Stimulated activated CD8-positive, alpha-beta memory T cell treated with anti-CD3 and anti-CD28 coated beads, Interleukin-4, amount 100 ng/mL, for 4 hours (primary cell): ENCODE measurements at regions not wholly inside any gene's neighbourhood (a gene's known extent, or its start where the extent isn't known, plus 50 kb on each side); places are given as distances from the start of the nearest gene placed in this dataset.

ENCODE experiments used
- DNase-seq, 2 donors: peaks; one replicate each; pipeline ENCODE4 v3.0.0-alpha.2; 2020; ENCODE audit warnings: low read depth in 2 of 2, low spot score in 1 of 2

DNA sequence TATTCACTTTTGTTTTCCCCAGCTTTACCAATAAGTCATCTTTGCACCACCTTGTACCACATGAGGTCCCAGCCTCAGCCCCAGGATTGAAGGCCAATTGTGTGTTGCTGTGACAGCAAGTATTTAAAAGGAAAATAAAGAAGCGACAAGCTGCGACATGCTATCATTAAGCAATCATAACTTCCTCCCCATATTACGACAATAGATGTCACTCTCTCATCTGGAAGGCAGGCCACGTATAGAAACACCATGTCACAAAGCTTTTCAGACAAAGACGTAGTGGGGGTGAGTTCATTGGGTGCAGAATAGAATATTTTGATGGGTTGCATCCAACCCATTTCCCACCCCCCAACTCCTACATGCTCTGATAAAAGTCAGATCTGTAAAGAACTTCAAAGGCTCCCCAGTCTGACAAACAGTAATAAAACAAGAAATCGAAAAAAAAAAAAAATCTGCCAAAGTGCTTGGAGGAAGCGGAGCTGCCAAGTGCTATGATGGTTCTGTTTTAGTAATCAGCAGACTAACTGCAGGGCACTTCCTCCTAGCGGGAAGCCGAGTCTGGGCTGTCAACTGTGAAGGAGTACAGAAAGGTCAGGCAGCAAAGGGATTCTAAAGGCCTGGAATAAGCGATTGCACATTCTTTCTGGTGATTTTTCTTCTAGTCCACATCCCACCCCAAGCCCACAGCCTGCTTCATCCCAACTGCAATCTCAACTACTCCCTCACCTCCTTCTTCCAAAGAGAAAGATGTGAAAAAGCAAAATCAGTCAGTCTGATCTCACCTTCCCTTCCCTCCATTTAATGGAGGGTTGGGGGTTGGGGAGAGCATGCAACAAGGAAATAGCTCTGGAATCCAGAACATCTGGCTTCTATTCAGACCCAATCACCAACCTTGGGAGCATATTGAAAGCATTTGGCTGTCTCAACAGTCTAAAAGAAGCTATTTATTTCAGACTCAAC, 131.4 kb upstream of the UBASH3B start:
- no peak for DNase-seq

DNA sequence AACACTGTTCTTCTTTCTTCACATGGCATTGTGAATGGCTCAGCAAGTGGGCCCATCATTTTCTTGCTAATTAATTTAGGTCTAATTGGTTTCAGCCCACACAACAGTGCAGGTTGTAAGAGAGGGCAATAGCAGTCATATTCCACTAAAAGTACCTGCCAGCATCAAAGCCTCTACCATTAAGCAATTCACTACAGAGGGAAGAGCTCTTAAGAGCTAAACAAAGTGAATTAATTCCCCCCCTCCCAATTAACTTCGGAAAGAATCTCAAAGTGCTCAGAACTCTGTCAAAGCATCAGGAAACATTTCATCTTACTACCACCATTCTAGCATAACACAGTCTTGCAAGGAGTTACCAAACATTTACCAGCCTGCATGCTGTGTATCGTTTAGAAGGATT, 133.9 kb upstream of the UBASH3B start:
- no peak for DNase-seq

DNA sequence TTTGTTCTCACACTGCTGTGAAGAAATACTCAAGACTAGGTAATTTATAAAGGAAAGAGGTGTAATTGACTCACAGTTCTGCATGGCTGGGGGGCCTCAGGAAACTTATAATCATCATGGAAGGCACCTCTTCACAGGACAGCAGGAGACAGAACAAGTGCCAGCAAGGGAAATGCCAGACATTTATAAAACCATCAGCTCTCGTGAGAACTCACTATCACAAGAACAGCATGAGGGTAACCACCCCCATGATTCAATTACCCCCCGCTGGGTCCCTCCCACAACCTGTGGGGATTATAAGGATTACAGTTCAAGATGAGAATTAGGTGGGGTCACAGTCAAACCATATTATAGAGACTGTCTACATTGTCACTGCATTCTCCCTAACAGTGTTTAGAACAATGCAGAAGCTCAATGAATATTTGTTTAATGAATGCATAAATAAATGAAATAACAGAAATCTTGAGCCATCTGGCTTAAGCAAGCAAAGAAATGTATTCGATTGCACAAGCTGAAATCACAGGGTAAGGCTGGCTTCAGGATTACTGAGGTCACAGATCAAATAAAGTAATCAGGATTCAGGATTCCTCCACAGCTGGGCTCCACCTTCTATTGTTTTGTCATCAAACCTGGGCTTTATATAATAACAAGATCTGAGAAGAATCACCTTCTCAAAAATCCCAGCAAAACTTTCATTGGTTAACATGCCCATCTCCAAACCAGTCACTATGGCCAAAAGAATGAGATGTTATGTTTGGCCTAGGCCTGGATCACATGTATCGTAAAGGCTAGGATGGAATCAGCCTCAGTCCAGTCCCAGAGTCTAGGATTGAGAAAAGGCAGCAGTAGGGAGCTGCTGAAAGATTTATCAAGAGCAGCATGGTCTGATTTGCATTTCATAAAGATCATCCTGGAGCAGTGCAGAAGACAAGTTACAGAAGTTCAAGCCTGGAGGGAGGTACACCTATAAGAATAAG, 137.8 kb upstream of the UBASH3B start:
- DNase-seq, result no peak

DNA sequence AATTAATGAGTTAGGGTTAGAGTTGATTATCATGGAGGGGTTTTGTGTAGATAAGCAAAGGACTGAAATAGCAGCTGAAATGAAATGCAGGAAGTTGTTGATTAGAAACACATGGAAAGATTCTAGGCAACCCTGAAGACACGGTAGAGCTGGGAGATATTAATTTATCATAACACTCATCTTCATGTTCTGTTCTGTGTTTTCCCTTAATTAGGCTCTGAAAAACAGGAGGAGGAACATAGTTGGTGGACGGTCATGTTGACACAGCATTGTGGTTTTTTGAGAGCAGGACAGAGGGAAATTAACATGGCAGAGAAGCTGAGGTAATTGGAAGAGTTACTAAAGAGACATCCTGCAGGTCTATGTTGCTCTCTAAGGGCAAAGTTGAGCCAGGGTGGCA, 138.8 kb upstream of the UBASH3B start:
- no peak for DNase-seq

DNA sequence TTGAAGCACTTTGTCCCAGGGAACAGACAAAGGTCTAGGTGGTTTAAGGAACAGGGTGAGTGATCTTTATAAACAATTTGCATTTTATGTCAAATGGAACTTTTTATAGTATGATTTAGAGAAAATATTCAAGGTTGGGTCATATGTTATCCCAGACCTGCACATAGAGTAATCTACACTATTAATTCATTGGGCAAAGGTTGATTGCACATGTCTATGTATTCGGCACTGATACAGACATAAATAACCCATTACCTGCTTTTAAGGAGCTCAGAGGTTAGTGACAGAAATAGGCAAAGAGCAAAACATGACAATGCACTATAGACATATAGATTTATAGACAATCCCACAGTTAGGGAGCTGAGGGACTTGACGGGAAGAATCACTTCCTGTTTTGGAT, 141.5 kb upstream of the UBASH3B start:
- no peak for DNase-seq

DNA sequence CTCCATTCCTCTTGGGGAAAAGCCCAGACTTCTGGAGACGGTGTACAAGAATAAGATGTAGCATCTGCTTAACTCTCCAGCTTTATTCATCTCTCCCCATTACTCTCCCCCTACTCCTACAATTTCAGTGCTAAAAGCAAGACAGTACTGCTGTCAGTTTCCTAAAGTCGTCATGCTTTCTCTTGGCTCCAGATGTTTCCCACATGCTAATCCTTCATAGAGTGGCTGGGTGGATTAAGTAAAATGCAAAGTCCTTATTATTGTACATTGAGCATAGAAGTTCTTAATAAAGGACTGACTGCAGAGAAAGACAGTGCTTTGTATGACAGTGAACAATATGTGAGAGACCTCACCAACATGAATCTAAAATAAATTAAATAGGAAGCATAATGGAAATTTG, 142.2 kb upstream of the UBASH3B start:
- no peak for DNase-seq

DNA sequence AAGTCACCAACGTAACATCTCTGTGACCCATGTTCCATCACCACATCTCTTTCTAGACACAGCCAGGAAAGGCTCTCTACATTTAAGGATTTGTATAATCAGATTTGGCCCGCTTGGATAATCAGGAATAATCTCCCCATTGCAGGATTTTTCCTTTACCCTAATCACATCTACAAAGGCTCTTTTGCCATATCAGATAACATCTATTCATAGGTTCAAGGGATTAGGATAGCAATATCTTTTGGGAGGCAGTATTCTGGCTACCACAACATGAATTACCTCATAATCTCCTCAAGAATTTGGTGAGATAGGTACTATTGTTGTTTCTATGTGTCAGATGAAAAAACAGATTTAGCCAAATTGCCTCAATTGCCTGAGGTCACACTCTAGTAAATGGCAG, 142.8 kb upstream of the UBASH3B start:
- no peak for DNase-seq

DNA sequence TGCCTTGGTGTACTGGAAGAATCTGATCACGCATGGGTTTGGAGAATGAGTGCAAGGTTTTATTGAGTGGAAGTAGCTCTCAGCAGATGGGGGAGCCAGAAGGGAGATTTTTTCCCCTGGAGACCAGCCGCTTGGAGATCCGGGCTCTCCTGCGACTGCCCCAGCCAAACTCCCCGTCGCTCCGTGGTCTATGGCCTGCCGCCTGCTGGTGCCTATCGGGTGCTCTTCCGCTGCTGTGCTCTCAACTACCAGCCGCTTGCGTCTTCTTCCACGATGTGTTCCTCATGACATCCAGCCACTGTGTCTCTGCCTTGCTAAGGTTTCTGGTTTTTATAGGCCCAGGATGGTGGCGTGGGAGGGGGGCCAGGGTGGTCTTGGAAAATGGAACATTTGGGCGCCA, 145.6 kb upstream of the UBASH3B start:
- DNase-seq, result no peak

DNA sequence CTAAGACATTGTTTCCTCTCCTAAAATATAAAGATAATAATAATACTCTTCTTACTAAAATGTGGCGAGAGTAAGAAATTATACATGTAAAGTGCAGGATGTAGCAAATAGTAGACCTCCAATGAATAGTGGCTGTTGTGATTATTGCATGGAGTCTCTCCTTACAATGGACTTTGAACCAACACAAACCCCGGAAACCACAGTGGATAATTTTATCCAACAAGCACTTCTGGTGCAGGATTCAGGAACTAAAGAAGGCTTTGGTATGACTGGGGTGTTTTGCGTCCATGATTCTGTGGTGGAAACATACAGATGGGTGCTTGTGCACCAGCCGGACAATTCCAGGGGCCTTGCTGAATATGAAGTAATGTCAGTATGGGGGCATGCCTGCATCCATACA, 146.4 kb upstream of the UBASH3B start:
- DNase-seq, result no peak

DNA sequence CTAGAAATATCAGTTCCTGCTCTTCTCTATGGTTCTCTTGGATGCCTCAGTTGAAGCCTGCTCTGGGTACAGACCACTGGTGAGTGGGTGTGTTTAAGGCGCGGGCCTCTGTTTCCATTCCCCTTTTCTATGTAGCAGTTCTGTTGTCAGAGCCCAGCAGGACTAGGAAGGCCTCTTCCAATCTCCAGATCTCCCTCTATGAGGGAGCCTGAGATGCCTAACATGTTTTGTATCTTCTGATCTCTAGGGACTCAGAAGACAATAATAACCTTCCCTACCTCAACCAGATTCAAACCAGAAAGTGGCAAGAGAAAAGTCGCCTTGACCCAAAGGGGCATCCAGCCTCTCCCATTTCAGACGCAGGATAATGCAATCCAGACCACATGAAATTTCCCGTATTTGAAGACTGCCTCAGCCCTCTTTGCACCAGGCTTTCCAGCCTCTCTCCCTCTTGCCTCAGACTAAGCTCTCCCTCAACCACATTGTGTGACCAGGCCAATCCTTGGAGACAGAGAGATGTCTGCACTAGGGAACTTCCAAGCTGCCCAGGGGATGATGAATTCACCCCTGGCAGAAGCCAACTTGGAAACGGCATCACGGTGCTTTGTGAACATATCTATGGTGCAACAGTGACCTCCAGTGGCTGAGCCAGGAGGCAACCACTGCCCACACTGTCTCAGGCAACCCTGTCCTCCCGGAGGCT, 150.1 kb upstream of the UBASH3B start:
- peak in 1 of 2 donors; percentile 7 for DNase-seq

DNA sequence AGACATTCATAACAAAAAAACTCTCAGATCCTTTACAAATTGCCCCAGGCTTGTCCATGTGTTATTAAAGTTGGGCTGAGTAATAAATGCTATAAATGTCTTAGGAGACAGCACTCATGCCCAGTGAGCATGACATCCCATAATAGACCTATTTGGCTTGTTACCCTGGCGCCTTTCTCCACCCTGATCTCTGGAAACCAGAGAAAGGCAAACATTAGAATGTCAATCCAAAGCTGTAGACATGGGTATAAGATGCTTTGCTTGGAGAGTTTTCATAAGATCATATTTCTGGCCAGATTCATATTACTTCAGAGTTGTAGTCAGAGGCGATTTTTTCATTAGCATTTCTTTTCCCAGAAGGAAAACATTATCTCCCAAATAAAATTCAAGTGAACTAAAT, 161.3 kb upstream of the UBASH3B start:
- no peak for DNase-seq

DNA sequence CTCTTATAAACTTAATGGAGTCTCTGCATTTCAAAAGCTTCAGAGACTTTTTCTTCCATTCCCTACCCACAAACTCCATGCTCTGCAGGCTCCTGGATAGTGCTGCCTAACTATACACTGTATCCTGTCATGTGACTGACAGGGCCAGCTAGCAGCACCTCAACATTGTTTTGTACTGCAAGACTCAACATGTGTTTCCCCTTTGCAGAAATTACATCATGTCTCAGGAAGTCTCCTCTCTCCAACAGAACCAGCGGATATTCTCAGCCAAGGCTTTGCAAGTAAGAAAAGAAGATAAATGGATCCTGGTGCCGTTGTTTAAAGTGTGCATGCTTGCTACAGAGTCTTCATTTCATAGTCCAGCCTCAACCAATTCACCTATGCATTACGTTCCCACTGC, 164.0 kb upstream of the UBASH3B start:
- no peak for DNase-seq

DNA sequence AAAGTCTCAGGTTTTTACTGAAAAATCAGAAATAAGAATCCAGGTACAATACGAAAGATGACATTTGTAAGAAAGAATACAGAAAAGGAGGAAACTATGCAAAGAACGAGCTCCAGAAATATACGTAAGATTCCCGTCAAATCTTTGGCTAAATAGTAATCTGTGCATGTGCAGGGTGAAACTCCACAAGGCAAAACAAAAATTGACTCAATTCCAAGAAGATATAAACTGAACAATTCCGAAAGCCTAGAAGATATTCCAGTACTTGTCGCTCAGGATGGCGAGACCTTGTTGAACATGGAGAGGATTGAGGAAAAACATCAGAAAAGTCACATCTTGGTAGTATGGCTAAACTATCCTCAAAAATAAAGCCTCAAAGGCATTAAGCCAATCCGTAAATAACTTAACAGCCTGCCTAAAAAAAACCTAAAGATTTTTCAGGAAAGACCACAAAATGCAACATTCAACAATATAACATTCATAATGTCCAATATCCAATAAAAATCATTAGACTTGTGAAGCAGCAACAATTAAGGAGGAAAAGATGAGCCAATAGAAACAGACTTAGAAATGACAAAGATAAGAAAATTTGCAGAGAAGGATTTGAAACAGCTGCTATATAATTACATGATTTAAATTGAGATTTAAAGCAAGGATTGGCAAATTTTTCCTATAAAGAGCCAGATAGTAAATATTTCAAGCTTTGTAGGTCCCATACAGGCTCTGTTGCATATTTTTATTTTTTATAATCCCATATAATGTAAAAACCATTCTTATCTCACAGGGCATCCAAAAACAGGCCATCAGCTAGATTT, 166.4 kb upstream of the UBASH3B start:
- DNase-seq, result no peak

DNA sequence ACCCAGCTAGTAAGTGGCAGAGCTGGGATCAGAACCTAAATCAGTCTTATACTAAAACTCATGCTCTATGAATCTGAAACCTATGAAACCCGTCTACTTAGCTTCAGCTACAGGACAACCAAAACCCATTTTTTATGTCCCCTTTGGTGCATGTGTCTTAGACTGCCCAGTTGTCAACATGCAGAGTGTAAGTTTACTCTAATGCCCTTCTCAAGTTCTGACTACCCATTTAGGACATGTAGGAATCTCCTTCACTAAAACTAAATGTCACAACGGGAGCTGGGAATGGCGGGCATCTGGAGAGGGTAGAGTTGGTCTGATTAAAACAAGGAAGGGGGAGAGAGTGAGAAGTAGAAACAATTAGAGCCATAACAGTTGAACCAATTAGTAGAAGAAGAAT, 167.9 kb upstream of the UBASH3B start:
- DNase-seq, result no peak

DNA sequence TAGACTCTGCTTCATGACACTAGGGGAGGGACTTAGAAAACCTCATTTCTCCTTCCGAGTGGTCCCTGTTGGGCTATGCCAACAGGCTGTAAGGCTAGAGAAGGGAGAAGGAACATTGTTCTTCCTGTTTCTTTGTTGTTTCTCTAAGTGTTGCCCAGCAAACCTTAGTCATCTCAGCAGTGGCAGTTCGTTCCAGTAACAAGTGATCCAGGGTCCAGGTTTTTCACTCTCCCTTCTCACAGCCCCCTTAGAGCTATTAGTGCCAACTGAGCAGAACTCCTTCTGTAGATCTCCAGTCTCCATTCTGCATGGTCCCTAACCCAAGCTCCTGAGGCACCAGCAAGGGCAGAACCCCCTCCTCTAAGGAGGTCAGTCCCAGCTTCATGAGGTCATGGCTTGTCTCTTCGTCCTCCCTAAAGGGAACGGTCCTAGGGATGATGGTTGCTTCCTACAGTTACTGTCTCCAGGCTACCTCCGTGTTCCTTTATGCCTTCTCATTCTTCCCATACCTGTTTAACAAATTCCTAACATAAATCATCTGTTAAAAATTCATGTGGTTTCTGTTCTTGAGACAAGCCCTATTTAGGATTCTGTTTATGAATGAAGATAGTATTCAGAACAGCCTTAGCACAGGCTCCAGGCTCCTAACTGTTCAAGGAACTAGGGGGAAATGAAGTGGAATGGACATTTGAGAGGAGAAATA, 168.6 kb upstream of the UBASH3B start:
- DNase-seq, result no peak

DNA sequence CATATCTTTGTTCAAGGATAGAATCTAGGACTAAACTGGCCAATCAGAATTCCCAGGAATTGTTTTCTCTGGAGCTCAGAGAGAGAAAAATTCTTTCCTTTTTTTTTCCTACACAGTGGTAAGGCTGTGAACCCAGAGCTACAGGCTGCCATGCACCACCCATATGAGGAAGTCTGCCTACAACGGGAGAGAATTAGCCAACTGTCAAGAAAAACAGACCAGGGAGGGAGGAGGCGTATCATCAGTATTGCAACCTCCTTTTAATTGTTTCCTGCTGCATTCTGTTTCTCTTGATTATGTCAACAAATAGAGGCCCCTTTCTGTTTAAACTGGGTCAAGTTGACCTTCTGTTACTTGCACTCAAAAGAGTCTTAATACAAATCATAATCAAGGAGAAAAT, 176.5 kb upstream of the UBASH3B start:
- DNase-seq, result no peak

DNA sequence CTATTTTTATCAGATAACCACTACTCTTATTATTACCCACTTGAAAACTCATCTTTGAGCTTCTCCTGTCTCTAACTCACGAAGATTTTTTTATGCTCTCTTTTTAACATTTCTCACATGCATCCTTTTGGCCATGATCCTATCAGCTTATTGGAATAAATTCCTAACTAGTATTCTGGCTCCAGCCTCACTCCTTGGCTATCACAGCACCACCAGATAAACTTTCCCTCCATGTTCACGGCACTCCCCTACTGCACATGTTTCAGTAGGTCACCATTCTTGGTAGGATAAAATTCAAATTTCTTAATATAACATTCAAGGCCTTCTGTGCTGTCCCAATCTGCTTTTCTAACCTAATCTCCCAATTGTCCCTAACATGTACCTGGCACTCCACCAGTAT, 186.6 kb upstream of the UBASH3B start:
- no peak for DNase-seq

DNA sequence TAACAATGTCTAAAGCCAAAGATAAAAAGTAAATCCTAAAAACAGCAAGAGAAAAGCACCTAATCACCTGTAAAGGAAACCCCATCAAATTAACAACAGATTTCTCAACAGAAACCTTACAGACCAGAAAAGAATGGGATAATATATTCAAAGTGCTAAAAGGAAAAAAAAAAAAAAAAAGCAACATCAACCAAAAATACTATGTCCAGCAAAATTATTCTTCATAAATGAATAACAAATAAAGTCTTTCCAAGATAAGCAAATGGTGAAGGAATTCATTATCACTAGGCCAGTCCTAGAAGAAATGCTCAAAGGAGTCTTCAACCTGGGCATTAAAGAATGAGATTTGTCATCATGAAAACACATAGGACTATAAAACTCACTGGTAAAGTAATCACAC, 192.0 kb upstream of the UBASH3B start:
- DNase-seq, result no peak

DNA sequence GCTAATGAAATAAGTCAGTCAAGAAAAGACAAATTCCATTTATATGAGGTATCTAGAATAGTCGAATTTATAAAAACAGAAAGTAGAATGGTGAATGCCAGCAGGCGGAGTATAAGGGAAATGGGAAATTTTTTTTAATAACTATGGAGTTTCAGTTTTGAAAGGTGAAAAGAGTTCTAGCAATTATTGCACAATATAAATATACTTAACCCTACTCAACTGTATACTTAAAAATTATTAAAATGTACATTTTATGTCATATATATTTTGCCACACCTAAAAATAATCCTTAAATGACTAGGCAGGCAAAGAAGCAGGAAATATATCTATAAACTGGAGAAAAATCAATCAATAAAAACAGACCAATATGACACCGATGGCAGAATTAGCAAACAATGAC, 196.5 kb upstream of the UBASH3B start:
- DNase-seq, result no peak

DNA sequence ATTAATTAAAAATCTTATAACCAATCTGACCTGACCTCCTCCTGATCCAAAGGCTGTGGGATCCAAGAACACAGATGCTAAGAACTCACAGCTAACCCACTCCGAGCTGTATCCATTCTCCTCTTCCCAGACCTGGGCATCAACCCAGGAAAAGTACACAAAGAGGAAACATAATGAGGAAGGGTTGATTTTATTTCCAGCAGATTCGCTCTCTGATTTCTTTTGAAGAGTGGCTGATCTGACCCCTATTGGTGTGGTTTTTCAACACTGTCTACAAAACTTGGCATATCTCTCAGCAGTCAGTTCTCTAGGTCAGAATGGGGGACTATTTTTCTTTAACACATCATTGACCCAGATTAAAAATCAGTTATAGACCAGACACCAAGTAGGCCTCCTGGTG, 201.9 kb upstream of the UBASH3B start:
- DNase-seq, result no peak
